Activated CD8-positive, alpha-beta memory T cell treated with anti-CD3 and anti-CD28 coated beads for 1 hour (primary cell): ENCODE measurements at regions not wholly inside any gene's neighbourhood (a gene's known extent, or its start where the extent isn't known, plus 50 kb on each side); places are given as distances from the start of the nearest gene placed in this dataset.
A peak's percentile ranks its signal among the peaks of the same experiment; 100 is the strongest.

ENCODE experiments used
- DNase-seq, 2 donors: peaks; one replicate each; pipeline ENCODE4 v3.0.0-alpha.2; 2020; ENCODE audit warnings: low read depth in 1 of 2; ENCODE audit errors: extremely low read depth in 1 of 2

DNA sequence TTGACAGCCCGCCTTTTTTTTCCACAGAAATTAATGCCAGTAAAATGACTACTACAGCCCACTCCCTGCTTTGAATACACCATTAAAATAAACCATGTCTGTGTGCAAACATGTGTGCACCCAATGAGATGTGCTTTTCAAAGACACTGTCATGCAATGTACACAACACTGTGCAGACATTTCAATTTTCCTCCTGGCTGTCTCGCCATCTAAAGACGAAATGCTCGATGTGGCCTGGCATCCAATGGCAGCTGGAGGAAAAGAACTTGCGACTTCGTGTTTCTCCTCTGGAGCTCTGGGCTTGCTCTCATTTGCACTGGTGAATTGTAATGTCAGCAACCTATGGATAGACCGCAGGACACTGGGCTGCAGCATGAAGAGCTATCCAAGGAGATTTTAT is 147.0 kb upstream of the NAV2 start:
- DNase-seq: no peak

DNA sequence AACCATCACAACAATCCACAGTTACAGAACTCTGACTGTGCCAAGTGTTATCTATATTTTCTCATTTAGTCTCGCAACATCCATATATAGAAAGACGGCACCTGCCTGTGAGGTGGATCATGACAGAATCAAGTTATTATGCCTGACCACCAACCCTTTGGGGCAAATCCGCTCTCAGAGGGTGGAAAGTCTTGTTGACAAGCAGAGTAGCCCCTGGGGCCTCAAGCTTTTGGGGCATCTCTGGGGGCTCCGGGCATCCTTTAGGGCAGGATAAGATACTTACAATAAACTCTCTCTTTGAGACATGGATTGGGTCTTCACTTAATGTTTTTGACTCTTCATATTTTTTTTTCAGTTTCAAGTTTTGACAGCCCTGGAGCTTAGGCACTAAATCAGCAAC is 150.5 kb upstream of the NAV2 start:
- no peak for DNase-seq

DNA sequence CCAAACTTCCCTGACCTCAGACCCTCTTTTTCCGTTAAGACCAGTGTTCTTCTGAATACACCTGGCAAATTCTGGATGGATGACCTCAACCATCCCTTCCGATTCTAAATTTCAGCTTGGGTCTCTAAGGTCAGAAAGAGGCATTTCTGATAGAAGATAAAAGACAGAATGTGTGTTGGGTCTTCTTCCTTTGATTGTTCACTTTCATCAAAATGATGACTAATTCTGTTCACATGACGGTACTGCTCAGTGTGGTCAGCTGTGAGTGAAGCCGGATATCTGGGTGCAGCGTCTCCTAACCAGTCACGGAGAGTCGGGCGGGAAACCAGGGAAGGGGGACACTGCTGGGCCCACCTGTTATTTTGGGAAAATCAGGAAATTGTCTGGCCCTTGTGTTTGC is 151.6 kb upstream of the NAV2 start:
- no peak for DNase-seq

DNA sequence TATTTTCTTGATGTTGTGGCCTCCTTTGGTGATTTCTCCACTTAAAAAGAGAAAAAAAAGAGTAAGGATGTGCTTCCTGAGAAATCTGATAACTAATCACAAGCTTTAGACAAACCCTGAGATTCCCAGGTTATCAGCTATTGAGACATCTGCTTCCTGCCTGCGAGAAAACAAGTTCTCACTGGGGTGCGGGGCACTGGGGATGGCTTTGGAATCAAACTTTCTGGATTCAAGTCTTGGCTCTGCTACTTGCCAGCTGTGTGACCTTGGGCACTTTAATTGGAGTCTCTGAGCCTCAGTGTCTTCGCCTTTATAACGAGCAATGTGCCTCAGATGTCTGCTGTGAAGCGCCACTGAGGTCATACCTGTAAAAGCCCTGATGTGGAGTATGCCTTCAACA is 152.5 kb upstream of the NAV2 start:
- no peak for DNase-seq

DNA sequence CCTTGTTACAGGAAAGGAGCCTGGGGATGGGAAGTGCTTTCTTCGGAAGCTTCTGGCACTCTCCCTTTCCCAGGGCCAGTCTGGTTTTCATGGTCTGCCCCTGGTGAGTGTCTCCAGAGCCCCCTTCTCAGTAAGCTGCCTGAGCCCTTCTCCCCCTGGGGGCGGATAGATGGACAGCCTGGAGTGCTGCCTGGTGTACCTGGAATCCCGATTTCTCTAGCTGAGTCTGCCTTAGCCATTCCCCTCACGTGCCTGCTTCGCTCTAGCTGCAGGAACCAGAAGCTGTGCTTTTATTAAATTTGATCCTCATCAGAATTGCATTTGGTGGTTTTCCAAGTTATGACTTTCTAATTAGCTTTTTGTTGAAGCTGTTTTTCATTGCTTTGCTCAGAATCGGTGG is 152.9 kb upstream of the NAV2 start:
- DNase-seq: no peak

DNA sequence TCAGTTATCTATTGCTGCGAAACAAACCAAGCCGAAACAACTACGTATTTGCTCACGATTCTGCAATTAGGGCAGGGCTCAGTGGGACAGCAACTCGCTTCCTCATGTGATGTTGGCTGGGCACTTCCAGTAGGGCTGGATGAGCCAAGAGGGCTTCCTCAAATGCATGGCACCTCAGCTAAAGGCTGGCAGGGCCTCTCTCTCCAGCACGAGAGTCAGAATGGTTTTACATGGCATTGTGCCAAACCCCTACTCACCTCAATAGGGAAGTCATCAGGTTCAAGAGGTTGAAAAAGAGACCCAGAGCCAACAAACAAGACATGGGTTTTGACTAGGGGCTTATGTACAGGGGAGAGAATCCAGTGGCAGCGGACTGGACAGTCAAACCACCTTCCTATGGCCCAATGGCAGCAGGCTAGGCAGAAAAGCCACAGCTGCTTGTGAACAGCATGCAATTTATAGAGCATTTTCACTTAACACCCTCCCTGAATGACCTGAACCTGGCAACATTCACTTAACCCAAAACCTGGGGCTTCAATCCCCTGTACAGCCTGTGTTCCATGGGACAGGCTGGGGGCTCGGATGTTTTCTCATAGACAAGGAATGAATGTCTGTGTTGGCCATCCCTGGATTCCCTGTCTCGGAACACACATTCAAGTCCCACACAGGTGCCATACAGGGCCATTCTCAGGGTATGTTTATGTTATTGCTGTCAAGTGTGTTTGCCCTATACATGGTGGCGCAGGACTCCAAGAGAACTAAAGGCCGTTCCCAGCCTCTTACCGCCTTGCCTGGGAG is 154.2 kb upstream of the NAV2 start:
- DNase-seq: no peak

DNA sequence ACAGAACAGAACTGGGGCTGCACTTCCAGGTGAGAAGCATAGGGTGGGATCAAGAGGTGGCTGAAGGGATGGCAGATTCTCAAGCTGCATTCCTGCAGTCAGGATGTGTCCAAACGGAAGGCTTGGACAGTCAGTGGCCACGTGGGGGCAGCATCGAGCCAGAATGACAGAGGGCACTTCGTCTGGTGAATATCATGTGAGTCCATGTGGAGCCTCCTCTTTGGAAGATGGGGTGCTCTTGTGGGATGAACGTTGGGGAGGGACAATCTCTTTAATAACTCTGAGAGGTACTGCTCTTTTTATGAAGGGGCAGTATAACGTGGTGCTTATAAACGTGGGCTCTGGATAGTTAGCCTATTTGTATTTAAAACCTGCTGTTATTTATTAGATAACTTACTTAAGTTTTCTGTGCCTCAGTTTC is 154.9 kb upstream of the NAV2 start:
- peak; percentile 15 to 49 for DNase-seq

DNA sequence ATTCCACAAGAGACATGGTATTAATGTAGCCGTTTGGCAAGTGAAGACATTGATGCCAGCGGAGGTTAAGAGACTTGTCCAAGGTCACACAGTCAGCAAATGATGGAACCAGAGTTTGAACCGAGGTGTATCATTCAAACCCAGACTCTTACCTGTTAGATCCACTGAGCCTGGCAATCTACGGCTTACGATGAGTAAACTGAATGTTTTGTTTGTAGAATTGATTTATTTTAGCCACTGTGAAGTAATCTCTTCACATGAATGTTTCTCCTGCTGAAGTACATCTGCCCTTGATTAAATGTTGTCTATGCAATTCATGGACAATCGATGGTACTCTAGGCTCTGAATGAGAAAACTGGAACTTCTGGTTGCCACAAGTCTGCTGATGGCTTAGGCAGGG is 155.5 kb upstream of the NAV2 start:
- DNase-seq: no peak

DNA sequence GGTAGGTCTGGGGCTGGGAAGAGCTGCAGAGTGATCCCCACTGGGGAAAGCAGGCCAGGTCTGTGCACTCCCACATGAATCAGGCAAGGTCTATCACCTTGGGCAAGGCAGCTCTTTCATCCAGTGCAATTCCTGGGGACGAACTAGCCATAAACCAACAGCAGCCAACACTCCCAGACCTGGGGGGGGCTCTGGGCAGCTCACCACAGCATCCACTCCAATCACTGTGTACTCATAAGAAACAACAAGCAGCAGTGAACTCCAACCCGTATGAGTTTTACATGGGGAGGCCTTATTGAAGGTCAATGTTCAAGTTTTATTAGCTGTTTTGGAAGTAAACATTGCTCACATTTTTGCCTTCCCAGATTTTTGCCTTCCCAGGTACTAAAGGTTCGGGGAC is 157.4 kb upstream of the NAV2 start:
- DNase-seq: no peak

DNA sequence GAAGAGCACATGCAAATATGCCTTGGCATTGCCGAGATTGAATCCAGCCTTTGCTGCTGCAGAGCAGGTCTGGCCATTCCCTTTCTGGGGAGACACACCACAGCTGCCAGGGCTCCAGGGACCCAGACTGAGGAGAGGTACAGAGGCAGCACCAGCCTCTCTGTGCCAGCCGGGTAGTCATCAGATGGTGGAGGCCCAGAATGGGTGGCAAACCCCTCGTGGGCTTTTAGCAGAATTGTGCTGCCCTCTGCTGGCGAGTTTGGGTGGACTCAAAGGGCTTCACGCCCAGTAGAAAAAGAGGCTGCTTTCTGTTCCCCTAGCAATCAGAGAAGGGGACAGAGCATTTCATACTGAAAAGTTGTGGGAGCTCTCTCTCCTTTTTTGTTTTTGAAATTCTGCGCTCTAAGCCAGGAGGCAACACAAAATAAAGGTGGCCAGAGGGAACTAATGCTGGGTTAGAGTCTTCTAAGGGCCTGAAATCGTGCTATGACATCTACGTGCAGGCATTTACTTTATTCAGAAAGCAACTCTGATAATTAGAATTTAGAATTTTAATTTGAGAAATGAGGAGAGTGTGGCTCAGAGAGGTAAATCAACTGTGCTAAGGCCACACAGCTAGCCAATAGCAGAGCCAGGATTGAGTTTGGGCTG is 158.8 kb upstream of the NAV2 start:
- DNase-seq: peak; percentile 16 to 54

DNA sequence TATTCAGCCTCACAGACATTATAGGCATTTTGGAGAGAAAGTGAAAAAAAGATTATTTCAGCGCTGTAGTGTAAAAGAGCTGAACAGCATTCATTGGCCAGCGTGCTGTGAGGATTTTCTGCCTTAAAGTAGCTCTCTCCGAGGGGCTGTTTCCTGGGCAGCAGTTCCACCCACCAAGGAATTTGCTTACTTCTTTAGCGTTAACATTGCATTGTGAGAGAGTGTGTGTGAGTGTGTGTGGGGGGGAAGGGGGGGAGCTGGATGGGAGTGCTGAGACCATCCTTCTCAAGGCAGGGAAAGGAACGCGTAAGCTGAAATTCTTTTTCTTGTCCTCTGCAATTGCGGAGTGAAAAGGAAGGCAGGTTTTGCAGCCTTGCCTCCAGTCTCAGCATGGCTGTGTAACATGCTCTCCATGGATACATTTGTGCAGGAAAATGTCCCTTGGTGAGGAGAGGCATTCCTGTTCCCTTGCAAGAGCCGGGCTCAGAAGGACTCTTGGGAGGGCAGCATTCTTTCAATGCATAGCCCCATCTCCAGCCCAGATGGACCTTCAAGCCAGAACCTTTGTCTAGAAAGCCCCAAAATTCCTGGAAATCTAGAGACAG is 159.9 kb upstream of the NAV2 start:
- no peak for DNase-seq

DNA sequence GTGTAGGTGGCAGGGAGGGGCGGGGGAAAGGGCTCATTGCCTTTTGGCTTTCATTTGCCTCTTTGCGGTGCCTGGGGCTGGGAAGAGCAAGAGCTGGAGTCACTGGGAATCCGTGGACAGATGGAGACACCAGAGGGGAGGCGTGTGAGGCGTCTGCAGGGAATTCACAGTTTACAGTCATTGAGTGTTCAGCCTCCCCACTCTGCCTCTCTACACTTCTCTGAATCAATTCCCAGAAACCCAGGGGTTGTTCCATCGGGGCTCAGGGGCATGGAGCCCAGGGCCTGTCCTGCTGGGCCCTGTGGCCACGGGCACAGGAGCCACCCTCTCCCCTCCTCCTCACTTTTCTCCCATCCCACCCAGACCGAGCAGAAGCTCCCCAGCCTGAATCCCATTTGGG is 160.5 kb upstream of the NAV2 start:
- no peak for DNase-seq

DNA sequence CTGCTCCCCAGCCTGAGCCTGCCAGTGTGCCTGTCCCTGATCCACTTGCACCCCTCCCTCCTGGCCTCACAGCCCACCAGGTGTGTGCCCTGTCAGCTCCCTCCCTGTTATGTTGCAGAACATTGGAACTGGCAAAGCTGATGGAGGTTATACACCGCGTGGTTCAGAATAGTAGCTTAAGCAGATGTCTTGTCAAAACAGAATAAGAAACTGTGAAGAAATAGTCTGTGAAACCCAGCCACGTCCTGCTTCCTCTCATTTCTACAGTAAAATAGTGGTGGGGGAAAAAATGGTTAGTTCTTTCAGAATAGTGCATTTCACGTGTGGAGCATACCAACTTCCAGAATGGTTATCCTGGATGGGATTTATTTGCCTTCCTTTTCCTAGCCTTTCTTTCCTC is 161.2 kb upstream of the NAV2 start:
- DNase-seq: no peak

DNA sequence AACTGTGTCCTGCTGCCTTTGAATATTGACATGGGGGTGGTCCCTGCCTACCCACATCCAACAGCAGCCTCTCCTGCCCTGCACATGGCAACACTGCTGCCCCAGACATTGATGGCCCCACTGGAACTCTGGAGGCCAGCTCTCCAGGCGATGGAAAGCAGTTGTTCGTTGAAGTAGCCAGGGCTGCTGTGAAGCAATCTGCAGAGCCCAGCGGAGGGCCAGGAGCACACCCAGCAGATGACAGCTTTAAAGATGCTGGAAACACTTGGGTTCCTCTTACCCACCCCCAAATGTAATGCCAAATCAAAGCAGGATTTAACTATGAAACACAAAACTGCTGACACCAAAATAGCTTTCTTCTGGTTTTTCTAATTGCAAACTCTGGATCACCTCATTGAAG is 165.6 kb upstream of the NAV2 start:
- DNase-seq: no peak

DNA sequence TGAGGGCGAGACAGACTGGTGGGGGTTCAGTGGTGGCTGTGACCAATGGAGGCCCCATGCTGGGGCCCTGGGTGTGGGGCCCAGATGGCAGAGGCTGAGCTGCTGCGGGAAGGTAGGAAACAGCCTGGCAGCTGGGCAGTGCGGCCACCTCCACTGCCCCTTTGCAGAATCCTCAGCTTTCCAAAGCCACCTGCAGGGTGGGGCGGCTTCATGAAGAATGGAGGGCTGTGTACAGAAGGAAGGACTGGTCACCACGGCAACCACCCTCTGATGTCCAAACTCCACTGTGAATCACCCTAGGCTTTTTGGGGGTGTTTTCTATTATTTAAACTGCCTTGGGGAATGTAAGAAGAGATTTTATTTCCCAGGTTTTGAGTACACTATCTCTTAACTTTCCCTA is 166.3 kb upstream of the NAV2 start:
- no peak for DNase-seq

DNA sequence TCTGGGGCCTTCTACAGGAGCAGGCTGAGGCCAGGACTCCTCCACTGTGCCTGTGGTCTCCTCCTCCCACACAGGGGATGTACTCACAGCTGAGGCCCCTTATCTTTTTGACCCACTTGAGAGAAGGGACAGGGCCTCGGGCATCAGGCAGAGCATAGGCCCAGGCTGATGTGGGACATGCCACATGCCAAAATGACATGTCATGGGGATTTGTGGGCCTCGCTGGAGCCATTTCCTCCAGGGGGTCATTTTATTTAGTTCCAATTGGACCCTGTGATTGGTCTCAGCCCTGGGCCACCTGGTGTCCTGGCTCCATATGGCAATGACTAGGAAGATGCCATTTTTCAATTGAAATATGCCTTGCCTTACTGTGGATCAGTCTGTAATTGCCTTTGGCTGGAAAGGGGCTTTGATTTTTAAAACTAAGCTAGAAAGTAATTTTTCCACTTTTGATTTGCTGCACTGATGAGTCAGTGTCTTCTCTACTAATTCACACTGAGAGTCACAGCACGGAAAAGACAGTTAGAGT is 171.1 kb upstream of the NAV2 start:
- no peak for DNase-seq

DNA sequence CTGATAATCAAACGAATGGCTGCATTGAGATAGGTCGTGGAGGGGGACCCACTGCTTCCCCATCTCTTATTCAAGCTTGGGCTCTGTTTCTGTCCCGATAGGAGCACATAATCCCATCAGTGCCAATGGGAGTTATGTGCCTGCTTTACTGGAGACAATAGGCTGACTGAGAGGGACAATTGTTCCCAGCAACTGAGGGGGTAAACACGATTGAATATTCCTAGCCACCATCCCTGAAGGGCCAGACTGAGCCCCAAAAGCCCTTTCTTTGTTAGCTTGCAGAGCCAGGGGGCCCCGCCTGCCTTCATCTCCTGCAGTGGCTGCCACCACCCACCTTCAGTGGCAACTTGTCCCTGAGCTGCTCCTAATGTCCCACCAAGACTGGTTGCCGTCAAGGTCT is 172.8 kb upstream of the NAV2 start:
- DNase-seq: no peak

DNA sequence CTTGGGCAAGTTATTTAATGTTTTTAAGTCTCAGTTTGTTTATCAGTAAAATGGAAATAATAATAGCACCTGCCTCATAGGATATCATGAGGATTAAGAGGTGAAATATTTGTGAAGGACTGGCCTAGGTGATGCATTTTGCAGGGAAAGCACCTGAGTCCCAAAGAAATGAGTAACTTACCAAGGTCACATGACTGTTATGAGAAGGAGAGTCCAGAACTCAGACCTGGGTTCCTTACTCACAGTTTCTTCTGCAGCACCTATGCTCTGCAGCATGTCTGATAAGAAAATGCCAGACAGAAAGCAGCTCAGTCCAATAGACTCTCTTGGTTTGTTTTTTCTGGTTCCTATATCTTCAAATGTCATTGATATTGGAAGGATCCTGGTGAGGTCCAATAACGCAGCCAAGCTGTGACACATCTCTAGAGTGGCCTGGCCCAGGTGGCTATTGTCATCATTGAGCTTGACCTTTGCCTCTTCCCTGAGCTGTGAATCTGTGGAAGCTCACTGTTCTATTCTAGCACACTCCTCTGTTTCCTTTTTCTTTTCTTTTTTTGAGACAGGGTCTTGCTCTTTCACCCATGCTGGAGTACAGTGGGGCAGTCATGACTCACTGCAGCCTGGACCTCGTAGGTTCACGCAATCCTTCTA is 174.7 kb upstream of the NAV2 start:
- no peak for DNase-seq

DNA sequence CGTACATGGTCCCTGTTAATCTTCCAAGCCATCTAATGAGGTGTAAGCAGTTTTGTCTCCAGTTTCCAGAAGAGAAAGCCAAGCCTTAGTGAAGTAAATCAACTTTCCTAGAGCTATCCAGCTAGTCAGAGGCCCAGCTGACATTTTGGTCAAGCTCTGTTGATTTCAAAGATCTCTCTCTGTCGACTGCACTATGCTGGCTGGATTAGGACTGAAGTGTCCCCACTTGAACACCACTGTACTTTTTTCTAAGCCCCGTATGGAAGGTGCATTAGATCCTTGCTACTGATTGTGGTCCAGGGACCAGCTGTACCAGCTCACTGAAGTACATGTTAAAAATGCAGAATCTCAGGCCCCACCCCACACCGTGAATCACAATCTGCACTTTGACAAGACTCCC is 176.5 kb upstream of the NAV2 start:
- DNase-seq: no peak

DNA sequence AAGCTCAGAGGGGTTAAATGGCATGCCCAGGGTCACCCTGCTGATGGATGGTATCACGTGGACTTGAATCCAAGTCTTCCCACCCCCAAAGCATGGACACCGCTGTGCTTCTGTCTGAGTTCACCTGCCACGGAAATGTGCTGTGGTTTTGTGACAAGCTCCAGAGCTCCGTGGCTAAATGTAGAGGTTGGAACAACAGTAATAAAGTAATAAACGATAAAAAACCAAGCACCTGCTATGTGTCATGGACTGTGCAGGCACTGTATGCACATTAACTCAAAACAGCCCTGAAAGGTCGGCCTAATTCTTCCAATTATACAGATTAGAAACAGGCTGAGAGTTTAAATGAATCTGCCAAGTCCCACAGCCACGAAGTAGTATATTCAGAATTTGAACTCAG is 182.1 kb upstream of the NAV2 start:
- no peak for DNase-seq

DNA sequence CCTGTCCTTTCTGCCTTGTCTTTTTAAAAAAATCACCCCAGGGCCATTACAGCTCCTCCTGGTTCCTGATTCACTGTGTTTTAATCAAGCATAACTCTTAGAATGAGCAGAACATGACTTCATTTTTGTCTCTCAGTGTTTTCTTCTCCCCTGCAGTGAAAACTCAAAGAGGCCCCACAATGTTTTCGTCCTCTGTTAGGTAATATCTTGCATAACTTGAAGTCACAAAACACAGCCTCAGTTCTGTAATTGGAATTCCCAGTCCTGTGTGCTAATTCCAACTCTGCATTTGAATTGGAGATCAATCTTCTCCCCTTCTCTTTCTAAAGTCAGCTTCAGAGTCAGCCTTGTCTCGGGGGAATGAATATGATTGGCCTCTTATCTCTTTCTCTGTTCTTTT is 186.5 kb upstream of the NAV2 start:
- DNase-seq: no peak

DNA sequence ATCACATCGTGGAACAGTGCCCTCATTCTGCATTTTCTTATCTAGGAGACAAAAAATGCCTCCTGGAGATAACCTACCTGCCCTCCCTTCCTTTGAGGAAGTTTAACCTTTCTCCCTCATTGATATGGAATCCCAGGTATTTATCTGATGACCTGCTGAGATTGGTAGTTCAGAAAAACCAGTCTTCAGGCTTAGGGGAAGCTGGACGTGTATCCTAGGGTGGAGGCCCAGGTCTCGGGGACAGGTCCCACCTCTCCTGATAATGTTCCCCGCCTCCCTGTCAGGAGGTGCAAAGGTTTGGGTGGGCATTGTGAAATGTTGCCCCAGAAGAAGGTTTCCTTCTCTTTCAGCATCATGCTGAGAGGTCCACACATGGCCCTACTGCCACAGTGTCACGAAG is 186.9 kb upstream of the NAV2 start:
- no peak for DNase-seq
